Dedifferentiated amniotic fluid mesenchymal stem cell (primary cell): ENCODE measurements at regions not wholly inside any gene's neighbourhood (a gene's known extent, or its start where the extent isn't known, plus 50 kb on each side); places are given as distances from the start of the nearest gene placed in this dataset.
"Not testable (repeated sequence)": the region's sequence is repeated elsewhere in the genome, so short reads cannot be mapped to it uniquely, and the experiment has no call there.

Source experiments
- DNase-seq: peaks from one replicate; pipeline ENCODE4 v3.0.0-alpha.2; 2016; ENCODE audit errors: extremely low spot score

DNA sequence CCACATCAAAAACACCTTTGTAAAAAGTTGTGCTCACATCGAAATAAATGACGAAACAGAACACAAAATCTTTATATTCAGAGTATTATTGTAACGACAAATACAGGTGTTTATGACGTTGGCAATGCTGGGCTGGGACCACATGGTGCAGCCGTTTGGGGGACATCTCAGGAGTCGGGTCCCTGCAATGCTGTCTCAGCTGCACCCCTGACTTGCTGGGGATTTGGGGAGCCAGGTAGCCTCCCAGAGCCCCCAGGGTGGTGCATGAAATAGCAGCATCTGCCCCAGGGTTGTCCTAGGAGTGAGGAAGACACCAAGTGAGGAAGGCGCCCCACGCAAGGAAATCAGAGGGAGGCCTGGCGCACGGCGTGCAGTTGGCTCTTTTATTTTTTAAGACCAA lies 1526.8 kb downstream of the BRD1 start:
- no peak for DNase-seq

DNA sequence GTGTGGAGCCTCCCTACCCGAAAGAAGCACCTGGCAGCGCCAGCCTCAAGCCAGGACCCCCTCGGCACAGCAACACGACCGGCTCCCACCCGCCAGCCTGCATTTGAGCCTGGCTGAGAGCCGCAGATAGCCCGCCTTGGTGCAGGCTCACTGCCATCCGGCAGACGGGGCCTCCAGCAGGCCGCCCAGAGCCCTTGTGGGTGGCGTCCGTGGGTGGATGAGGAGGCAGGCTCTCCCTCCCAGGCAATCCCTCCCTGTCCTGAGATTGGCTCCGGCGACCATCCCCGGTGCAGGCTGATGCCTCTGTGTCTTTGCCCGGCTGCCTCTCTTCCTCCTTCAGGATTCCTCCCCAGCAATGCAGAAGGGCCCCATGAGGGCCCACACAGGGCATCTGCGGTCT lies 1527.9 kb downstream of the BRD1 start:
- no peak for DNase-seq

DNA sequence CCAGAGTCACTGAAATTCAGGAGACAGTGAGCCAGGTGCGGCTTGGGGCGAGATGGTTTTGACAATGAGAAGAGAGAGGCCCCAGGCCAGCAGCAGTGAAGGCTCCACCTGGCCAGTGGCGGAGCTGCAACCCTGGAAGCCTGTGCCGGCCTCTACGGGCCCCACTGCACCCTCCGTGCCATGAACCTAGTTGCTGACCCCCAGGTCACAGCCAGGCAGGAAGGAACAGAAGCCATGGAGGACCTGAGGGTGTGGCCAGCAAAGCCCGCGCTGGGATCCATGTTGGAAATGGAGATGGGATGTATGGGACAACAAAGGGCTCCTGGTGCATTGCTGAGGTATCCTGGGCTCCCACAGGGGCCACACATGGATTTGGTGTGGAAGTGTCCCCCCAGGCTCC lies 1528.5 kb downstream of the BRD1 start:
- DNase-seq = no peak

DNA sequence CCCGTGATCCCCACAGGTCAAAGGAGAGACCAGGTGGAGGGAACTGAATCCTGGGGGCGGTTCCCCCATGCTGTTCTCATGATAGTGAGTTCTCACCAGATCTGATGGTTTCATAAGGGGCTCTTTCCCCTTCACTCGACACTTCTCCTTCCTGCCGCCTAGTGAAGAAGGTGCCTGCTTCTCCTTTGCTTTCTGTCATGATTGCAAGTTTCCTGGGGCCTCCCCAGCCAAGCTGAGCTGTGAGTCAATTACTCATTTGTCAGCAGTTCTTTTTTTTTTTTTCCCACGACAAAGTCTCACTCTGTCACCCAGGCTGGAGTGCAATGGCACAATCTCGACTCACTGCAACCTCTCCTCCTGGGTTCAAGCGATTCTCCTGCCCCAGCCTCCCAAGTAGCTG lies 1530.4 kb downstream of the BRD1 start:
- DNase-seq = no peak

DNA sequence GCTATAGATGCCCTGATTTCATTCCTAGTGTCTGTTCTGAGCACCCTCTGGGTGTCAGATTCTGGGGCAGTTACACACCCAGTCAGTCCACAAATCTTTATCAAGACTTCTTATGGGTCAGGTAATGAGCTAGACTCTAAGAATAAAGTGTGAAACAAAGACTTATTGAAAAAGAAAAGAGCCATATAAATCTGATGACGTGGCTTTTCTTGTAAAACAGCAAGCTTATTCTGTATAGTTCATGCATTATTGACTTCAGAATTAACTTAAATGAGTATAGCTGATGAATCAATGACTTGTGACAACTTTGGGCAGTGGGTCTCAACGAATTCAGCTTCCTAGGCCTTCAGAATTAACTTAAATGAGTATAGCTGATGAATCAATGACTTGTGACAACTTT lies 1527.5 kb downstream of the TBC1D22A start:
- DNase-seq = not testable (repeated sequence)

DNA sequence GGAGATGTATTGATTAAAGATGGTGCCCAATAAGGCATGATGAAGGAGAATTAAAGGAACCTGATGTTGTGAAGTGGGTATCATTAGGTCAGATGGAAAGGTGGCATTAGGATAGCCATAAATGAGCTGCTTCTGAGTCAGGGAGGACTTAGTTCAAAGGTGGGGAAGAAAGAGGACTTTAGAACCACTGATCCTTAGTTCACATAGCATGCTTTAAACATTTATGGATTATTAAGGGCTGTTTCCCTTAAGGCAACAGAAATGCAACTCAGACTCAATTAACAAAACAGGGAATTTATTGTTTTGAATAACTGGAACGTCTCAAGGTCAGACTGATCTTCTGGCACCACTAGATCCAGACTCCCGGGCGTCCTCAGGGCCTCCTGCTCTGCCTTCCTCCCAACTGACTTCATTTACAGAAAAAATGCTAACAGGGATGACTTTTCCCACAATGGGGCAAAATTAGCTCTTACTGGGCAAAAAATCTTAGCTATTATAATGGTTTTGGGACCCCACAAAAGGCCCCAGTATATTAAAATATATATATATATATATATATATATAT lies 1526.0 kb downstream of the TBC1D22A start:
- DNase-seq = no peak

DNA sequence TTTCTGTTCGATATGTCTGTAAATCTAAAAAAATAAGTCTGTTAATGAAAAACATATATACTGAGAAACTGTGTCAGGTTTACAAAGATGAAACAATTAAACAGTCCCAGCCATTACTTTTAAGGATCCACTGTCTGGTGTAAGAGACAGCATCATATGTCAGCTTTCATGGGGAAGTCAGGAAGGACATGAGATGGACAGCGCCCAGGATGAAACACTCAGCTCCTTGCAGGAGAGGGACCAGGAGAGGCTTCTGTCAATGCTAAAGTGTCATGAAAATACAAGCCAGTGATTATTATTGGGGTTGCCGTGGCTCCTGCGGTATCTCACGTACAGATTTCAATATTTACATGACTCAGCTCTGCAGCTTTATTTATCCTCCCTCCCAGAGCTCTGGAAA lies 1524.6 kb downstream of the TBC1D22A start:
- DNase-seq = no peak

DNA sequence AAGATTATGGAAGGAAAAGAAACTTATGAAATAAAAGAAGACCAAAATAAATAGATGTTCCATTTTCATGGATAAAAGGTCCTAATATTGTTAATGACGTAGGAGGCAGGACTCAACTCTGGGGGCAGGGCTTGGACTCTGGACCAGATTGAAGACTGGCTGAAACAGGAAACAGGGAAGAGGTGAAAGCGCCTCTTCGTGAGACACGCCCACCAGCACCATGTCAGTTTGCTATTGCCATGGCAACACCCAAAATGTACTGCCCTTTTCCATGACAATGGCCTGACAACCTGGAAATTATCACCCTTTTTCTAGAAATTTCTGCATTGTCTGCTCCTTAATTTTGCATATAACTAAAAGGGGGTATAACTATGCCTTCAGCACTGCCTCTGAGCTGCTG lies 1522.2 kb downstream of the TBC1D22A start:
- no peak for DNase-seq

DNA sequence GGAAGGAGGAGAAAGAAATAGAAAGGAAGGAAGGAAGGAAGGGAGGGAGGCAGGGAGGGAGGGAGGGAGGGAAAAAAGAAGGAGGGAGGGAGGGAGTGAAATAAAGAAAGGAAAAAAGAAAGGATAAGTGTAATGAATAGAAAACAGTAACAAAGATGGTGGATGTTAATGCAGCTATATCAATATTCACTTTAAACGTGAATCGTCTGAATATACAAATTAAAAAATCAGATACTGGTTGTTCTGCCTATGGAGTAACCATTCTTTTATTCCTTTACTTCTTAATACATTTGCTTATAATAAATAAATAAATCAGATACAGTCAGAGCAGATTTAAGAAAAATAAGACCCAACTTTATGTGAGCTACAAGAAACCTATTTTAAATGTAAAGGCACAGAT lies 1520.4 kb downstream of the TBC1D22A start:
- no peak for DNase-seq

DNA sequence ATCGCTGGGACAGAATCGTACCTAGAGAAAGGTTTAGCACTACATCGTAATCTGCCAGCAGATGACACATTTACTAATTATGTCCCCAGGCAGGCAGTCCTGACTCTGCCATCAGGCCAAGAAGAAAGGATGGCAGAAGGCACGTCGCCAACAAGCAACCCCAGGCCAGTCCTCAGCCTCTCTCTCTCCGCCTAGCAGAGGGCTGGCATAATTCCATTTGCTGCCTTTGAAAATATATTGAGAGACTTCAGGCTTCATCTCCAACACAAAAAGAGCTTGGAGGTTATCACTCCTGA lies 1517.0 kb downstream of the TBC1D22A start:
- DNase-seq = no peak

DNA sequence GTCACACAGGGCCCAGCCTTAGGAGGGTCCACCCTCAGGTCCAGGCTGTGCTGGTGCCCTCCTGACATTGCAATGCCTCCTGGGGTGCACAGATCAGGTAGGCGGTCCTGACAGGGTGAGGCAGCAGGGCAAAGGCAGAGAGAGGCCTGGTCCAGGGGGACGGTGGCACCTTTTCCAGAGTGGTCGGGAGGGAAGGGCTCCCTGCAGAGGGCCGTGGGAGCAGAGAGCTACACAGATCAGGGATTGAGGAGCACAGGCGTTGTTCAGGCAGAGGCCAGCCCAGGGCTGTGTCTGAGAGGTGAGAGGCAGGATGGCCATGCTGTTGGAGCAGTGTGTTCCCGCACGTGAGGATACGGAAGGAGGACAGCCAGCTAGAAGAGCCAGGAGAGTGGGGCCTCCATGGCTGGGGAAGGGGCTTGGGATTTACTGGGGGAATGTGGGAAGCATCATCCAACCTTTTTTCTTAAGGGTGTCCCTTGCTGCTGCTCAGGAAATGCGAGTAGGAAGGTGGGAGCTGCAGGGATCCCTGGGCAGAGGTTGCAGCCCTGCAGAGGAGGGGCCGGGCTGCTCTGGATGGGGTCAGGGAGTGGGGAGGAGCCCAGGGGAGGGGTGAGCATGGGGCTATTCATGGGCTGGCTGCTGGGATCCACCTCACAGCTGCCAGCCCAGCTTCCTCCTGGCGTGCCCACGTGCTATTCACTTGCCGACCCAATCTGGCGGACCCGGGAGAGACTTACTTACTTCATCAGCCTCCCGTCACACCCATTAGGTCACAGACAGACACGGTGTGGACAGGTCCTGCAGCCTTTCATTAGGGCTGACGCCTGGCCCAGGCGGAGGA lies 1516.4 kb downstream of the TBC1D22A start:
- DNase-seq = no peak

DNA sequence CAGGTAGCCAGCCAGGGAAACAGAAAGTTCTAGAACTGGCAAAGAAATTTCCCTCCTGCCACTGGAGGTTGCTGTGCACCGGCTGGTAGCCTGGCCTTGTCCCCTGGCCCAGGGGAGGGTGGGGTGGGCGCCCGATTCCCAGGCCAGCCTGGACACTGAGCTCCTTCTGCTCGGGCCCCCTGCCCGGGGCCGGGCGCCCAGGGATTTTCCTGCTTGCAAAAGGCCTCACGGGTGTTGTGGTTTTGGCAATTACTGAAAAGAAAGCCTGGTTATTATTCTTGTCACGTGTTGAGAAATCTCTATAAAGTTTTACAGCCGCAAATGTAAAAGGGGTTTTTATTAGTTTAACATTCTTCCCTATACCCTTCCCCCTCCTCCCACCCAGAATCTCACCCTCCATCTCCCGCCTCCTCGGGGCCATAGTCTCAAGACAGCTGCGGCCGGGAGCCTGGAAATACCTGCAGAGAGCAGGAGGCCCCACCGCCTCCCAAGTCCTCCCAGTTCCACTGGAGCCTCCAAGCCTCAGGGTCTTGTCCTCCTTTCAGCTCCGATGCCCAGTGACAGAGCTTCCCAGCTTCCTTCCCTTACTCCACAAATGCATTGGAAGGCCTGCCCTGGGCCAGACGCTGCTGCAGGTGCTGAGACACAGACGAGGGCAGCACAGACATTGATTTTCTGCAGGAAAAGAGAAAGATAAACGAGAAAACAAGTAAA lies 1515.6 kb downstream of the TBC1D22A start:
- DNase-seq = no peak

DNA sequence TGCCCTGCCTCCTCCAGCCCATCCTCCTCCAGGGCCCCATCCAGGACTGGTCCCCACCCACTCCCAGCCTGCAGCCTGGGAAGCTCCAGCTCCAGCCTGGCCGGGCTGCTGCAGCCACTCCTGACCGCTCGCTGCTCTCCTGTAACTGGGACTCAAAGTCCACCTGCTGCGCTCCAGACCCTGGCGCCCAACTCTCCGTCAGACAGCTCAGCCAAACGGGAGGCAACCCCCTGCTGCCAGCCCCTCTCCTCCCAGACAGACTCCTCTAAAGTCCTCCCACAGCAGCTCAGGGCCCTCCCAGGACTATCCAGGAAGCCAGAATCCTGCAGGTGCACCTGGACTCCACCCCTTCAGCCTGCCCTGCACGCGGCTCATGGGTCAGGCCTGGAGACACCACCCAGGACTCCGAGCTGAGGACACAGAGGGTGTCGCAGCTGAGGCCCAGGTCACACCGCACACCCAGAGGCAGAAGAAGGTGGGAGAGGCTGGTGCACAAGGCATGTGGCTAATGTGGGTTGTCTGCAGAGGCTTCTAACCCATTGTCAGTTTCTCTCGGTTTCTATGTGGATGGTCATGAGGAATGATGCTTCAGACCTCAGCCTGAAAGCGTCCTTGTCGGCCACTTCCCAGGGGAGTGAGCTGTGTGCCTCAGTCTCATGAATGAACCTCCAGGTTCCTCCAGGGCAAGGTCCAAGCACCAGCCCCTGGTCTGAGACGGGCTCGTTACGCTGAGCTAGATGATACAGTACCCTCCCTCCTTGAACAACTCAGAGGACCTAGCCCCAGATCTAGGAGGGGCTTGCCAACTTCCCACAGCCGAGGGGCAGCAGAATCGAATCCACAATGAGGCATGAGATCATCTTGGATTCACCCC lies 1514.8 kb downstream of the TBC1D22A start:
- no peak for DNase-seq

DNA sequence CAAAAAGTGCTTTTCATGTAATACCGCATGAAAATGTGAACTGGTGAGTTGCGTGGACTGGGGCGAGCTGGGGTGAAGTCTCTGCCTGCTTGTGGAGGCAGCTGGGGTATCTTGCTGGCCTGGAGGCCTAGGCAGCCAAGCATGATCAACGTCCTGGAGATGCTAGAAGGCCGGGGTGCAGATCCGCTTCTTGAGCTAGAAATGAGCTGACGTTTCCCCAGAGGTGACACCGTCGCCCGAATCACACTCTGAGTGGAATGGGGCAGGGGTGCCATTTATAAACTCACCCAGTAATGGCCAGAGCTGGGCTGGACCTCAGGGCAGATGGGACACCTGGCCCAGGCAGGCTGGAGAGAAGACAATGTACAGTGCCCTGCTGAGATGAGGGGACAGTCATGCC lies 1513.0 kb downstream of the TBC1D22A start:
- DNase-seq = no peak

DNA sequence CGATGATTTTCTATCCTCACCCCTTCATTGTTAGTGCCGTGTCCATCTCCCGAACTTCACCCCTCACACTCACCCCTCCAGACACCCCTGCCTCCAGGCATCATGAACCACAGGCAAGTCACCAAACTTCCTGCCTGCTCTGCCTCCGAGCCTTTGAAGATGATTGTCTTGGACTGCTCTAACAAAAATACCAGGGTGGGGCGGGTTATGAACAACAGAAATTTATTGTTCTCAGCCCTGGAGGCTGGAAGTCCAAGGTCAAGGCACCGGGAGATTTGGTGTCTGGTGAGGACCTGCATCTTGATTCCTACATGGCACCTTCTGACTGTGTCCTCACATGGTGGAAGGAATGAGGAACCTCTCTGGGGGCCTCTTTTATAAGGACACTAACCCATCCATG lies 1508.3 kb downstream of the TBC1D22A start:
- no peak for DNase-seq

DNA sequence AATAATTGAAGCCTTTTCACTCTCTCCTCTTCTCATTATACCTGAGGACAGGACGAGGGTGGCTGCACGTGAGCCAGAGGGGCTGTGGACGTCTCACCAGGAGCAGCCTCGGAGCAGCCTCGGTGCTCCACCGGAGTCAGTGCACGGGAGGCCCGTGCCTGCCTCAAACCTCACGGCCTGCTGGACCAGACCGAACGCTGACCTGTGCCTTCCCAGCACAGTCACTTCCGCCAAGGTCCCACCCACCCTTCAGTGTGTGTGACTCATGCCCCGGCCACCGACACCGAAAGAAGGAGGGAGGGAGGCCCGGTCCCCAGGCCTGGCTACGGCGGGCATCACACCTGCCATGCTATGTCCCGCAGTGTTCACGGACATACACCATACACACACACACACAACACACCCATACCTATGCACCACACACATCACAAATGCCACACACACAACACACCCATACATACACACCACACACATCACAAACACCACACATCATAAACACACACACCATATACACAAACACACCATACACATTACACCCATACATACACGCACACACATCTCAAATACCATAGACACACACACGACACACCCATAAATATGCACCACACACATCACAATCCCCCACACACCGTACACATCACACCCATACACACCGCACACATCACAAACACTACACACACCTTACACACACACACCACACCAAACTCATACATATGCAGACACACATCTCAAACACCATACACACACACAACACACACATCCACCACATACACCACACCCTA lies 1506.5 kb downstream of the TBC1D22A start:
- no peak for DNase-seq

DNA sequence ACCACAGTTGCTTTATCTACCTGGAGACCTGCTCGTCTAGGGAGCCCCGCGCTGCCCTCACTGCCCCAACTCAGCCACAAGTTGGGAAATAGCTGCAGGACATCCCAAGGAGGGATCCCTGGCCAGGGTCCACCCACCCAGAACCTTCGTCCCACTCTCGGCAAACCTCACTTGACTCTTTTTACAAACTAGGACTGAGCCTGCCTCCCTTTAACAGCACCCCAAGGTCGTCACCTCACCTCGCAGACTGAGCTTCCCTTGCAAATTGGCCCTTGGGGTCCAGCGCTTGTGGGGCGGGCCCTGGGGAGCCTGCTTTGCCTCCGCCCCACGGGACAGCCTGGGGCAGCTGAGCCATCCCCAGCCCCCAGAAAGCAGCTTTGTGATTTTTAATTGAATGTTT lies 1505.8 kb downstream of the TBC1D22A start:
- no peak for DNase-seq

DNA sequence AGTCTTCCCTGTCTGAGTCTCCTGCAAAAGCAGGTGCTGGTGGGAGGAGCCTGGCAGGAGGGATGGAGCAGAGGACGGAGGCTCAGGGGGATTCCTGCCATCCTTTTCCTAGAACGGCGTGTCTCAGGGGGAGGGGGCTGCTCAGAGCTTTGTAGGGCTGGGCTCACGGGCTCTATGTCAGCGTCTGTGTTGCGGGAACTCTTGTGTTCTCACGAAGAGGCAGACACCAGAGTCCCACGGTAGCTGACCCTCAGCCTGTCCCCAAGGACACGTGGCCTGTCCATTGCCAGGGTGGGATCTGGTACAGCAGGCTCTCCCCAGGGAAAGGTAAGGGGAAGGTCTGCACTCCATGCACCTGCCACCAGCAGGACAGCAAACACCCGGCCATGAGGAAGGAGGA lies 1505.2 kb downstream of the TBC1D22A start:
- no peak for DNase-seq

DNA sequence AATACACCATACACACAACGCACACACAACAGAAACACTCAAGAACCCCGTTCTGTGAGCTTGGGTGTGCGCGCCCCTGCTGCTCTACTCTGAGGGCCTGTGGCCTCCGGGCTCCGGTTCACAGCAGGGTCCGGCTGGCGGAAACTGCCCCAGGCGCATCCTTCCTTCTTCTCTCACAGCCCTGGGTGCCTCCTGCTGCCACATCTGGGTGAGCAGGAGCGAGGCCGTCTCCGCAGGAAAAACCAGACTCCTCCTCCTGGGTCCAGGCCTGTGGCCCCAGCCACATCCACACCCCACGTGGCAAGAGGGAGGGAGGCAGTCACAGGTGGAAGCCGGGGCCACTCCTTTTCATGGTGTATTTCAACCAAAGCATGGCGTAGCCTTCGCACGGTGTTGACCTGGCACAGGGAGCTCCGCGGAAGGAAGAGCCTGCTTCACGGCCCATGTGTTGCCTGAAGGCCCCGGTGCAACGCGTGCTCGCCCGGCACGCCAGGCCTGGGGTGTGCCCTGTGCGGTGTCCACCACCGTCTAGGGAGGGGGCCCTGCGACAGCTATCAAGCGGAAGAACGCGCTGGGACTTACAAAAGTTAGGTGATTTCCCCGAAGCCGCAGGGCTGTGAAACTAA lies 1502.7 kb downstream of the TBC1D22A start:
- no peak for DNase-seq

DNA sequence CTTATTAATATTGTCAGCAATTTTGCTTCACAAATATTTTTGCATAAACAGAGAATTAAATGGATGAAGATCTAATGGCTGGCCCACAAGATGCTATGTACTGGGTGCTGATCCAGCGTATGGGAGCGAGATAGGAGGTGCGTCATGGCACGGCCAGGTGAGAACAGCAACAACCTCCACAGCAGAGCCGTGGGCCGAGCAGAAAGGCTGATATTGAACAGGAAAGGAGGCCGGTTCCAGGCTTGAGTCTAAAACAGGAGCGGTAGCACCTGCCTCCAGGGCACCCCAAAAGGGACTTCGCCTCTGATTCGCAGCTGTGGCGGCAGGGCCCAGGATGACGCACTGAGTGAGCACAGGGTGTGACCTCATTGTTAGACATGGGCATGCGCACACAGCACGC lies 1502.1 kb downstream of the TBC1D22A start:
- no peak for DNase-seq

DNA sequence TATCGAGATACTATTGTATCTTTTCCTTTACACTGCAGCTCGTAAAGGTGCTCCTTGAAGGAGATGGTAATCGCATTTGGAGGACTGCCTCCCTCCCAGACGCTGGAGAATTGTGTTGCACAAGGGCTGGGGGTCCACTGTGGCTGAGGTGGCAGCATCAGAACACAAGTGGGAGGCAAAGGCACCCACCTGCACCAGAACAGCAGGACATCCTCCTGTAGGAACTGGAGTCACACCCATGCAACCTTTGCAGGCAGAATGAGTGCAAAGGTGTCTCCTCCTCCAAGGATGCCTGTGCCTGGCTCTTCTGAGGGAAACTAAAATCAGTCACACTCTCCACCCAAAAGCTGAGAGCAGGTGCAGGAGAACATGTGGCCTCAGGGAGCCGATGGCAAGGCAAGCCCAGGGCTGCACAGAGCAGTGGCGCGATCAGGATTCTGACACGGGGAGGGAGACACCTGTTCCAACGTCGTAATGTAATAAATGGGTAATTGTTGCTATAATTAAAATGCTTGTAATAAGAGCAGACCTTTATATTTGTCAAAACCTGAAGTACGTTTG lies 1501.4 kb downstream of the TBC1D22A start:
- no peak for DNase-seq
